Spleen (tissue), 11 donors: ENCODE measurements at regions not wholly inside any gene's neighbourhood (a gene's known extent, or its start where the extent isn't known, plus 50 kb on each side); places are given as distances from the start of the nearest gene placed in this dataset.

Experiments used
- DNase-seq: peaks from one replicate; pipeline ENCODE4 v3.0.0-alpha.2; 2020
- H3K27ac ChIP-seq, 8 donors: fragments of 200-600 bp; sonication (generic) in 7 of 8; 1 replicate in 4 of 8; 2 replicates in 4 of 8; pipeline versions ENCODE4 v1.5.0 to v1.8.0; 2016 to 2021; ENCODE audit warnings: inconsistent platforms in 4 of 8, mild to moderate bottlenecking in 4 of 8, moderate library complexity in 1 of 8
- H3K27me3 ChIP-seq, 7 donors: fragments of 200-600 bp; sonication (generic) in 6 of 7; replicated peaks in 1 of 7; 1 replicate in 4 of 7; 2 replicates in 3 of 7; pipeline versions ENCODE4 v1.5.0 to v1.8.0; 2016 to 2021; ENCODE audit warnings: inconsistent platforms in 3 of 7, mild to moderate bottlenecking in 1 of 7
- H3K36me3 ChIP-seq, 6 donors: fragments of 200-600 bp; sonication (generic) in 5 of 6; 1 replicate in 4 of 6; 2 replicates in 2 of 6; pipeline versions ENCODE4 v1.5.0 to v1.8.0; 2016 to 2021; ENCODE audit warnings: inconsistent platforms in 2 of 6
- H3K4me1 ChIP-seq, 6 donors: fragments of 200-600 bp; sonication (generic) in 5 of 6; 1 replicate in 3 of 6; 2 replicates in 3 of 6; pipeline versions ENCODE4 v1.5.0 to v1.8.0; 2016 to 2021; ENCODE audit warnings: inconsistent platforms in 3 of 6
- H3K4me3 ChIP-seq, 8 donors: fragments of 200-600 bp; sonication (generic) in 7 of 8; 1 replicate in 4 of 8; 2 replicates in 4 of 8; pipeline versions ENCODE4 v1.5.0 to v1.8.0; 2016 to 2021; ENCODE audit warnings: inconsistent platforms in 4 of 8, mild to moderate bottlenecking in 4 of 8, moderate library complexity in 2 of 8
- H3K9me3 ChIP-seq, 8 donors: fragments of 200-600 bp; sonication (generic) in 7 of 8; 1 replicate in 4 of 8; 2 replicates in 4 of 8; pipeline versions ENCODE4 v1.5.0 to v1.8.0; 2016 to 2021; ENCODE audit warnings: inconsistent platforms in 4 of 8
- POLR2A ChIP-seq, 3 donors: fragments of 450-650 bp; IDR thresholded peaks; one replicate each; pipeline ENCODE4 v1.5.1; 2017; ENCODE audit warnings: antibody characterized with exemption in 3 of 3, mild to moderate bottlenecking in 1 of 3
- POLR2AphosphoS5 ChIP-seq, 3 donors: sonication (generic); formaldehyde crosslinking; IDR thresholded peaks; one replicate each; pipeline ENCODE4 v1.5.1; 2017; ENCODE audit warnings: antibody characterized with exemption in 3 of 3
- WGBS, 5 donors: extraction: QIAGEN DNeasy Blood & Tissue Kit in 3 of 5; methylation state at CpG; one replicate each; pipeline versions ENCODE4 v1.1.5 to v1.1.7; 2013 to 2018; 5-methylcytosine and 5-hydroxymethylcytosine counted together
- intact Hi-C: fragments of 100-400 bp; cut with DNase I; formaldehyde crosslinking; loops from one replicate; pipeline ENCODE4 v1.15.0; 2023; ENCODE audit warnings: low total_unique reads
- TF ChIP-seq, protein P1 (sequence below), 11 experiments: fragments of 200-600 bp in 7 of 11; fragments of 450-650 bp in 4 of 11; sonication (generic) in 4 of 11; IDR thresholded peaks in 8 of 11; conservative IDR thresholded peaks in 3 of 11; 1 replicate in 7 of 11; 2 replicates in 4 of 11; pipeline versions ENCODE4 v1.4.0 to v1.8.0; 2016 to 2021; ENCODE audit warnings: antibody characterized with exemption in 11 of 11, inconsistent platforms in 4 of 11, mild to moderate bottlenecking in 1 of 11
- donor health status: healthy with polysubstance abuse.
- donor health status: DM: no; HTN: no; CAD: no; lungs with moderate emphysema.
- donor health status: DM: no; HTN: no; CAD: no.
- donor health status: Bipolar disorder and iron deficiency.
- donor health status: healthy.
- donor health status: DM: no; HTN: no; CAD: no.
- donor health status: DM: yes; HTN: yes; CAD: no.

DNA sequence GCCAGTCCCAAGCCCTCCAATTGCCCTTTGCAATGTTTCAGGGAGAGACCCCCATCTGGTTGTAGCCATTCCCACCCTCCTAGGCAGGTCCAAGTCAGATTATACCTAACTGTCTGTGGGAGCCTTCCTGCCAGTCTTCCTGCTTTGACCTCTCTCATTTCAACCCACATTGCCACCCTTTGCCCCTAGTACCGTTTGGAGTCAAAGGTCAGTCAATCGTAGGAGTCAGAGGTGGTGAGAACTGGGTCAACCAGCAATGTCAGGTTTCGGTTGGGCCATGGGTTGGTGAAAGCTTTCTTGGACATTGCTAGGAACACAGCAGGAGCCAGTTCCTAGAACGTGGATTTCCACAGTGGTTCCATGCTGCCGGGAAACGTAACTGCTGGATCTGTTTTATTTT lies 269.4 kb upstream of the GHITM start:
- no peaks in the 10 kb centered on the region for H3K36me3 ChIP-seq
- TF ChIP-seq, protein P1, sequence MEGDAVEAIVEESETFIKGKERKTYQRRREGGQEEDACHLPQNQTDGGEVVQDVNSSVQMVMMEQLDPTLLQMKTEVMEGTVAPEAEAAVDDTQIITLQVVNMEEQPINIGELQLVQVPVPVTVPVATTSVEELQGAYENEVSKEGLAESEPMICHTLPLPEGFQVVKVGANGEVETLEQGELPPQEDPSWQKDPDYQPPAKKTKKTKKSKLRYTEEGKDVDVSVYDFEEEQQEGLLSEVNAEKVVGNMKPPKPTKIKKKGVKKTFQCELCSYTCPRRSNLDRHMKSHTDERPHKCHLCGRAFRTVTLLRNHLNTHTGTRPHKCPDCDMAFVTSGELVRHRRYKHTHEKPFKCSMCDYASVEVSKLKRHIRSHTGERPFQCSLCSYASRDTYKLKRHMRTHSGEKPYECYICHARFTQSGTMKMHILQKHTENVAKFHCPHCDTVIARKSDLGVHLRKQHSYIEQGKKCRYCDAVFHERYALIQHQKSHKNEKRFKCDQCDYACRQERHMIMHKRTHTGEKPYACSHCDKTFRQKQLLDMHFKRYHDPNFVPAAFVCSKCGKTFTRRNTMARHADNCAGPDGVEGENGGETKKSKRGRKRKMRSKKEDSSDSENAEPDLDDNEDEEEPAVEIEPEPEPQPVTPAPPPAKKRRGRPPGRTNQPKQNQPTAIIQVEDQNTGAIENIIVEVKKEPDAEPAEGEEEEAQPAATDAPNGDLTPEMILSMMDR (IDR thresholded peaks at IDR 0.05 in 8 of 11, conservative IDR thresholded peaks at IDR 0.05 in 3 of 11), result no peak
- TF ChIP-seq POLR2A (IDR thresholded peaks at IDR 0.05) (no peak), POLR2AphosphoS5 (IDR thresholded peaks at IDR 0.05) (no peak)
- WGBS, 5 donors, result 84 to 92% (median 86%) methylated on average over 6 of the region's 6 CpGs
- DNase-seq, result no peak
- H3K4me3 ChIP-seq, result no peak overlapping the region
- H3K27ac ChIP-seq, result no peak overlapping the region
- no peaks in the 10 kb centered on the region for H3K9me3 ChIP-seq
- intact Hi-C loops, result no loop called here
- H3K4me1 ChIP-seq, result peaks cover 0 to 5% (median 1%) of the 10 kb centered on the region in 6 donors
- H3K27me3 ChIP-seq, result peaks cover 0 to 10% (median 0%) of the 10 kb centered on the region in 7 donors

DNA sequence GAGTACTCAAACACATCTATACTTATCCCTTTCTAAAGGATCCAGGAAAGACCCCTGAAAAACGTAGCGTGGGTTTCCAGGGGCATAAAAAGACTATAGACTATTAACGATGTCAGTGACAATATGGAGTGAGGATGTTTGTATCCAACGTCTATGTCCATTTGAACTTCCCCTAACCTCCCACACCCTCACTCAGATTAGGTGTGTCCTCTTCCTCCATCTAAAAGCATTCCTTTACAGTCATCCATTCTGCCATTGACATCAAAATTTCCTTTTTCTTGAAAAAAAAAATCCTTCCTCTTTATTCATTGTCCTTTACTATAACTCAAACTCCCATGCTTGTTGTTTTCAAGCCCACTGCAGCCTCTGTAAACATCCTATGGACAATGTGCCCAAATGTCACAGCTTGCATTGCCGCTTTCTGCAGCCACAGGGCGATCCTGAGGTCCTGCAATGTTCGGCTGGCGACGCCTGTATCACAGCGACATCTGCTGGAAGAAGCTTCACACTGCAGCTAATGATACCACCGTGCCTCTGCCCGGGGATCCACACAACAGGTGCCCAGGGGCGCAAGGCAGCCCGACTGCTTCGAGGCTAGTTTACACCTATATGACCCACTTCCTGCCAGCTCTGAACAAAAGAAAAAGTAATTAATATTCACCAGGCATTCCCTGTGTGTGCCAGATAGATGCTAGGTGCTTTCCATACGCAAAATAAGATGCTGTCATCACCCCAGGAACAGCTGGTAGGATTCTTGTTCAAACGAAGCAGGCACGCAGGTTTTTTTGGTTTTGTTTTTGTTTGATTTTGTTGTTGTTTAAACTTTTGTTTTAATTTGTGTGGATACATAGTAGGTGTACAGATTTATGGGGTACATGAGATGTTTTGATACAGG lies 267.9 kb upstream of the GHITM start:
- TF ChIP-seq, protein P1 (IDR thresholded peaks at IDR 0.05 in 8 of 11, conservative IDR thresholded peaks at IDR 0.05 in 3 of 11), result peak; percentile 37 to 91 (median 77)
- no peak for TF ChIP-seq POLR2A (IDR thresholded peaks at IDR 0.05)
- intact Hi-C loops, result no loop called here
- no peak overlapping the region for H3K4me3 ChIP-seq
- DNase-seq, result peak; percentile 86
- no peak overlapping the region for H3K27ac ChIP-seq
- H3K27me3 ChIP-seq, result peaks cover 0 to 10% (median 0%) of the 10 kb centered on the region in 7 donors
- H3K36me3 ChIP-seq, result no peaks in the 10 kb centered on the region
- WGBS, 5 donors, result 24 to 28% (median 25%) methylated on average over 16 to 18 of the region's 18 CpGs
- no peaks in the 10 kb centered on the region for H3K9me3 ChIP-seq
- H3K4me1 ChIP-seq, result peaks cover 0 to 5% (median 1%) of the 10 kb centered on the region in 6 donors

DNA sequence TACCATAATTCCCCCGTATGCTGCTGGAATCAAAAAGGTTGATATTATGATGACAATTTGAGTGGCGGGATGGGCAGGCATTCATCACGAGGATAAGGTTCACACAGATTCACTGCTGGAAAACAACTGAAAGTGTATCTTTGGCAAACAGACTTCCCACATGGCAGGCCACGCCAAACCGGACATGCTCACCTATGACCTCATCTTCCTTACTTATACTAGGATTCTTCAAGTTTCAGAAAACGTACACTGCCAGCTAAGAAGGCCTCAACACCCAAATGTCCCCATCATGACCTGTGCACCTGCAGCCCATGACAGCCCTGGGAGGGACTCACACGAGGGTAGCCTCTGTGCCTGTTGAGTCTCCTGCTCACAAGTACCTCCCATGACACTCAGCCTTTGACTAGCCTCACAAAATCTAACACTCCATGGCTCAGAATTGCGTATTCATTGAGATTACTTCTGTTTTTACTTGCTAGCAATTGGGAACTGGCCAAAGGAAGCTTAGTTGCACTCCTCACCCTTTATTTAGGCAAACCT lies 259.0 kb upstream of the GHITM start:
- Histone ChIP-seq H3K4me3 (no peak overlapping the region), H3K36me3 (no peaks in the 10 kb centered on the region), H3K27ac (no peak overlapping the region), H3K9me3 (no peaks in the 10 kb centered on the region), H3K27me3 (peaks cover 0 to 6% (median 0%) of the 10 kb centered on the region in 7 donors), H3K4me1 (no peaks in the 10 kb centered on the region)
- no peak for TF ChIP-seq POLR2A (IDR thresholded peaks at IDR 0.05)
- TF ChIP-seq, protein P1 (IDR thresholded peaks at IDR 0.05 in 8 of 11, conservative IDR thresholded peaks at IDR 0.05 in 3 of 11), result no peak
- TF ChIP-seq POLR2AphosphoS5 (IDR thresholded peaks at IDR 0.05), result no peak
- no peak for DNase-seq
- intact Hi-C loops, result no loop called here
- WGBS, 5 donors, result 64 to 82% (median 74%) methylated on average over 8 of the region's 8 CpGs

DNA sequence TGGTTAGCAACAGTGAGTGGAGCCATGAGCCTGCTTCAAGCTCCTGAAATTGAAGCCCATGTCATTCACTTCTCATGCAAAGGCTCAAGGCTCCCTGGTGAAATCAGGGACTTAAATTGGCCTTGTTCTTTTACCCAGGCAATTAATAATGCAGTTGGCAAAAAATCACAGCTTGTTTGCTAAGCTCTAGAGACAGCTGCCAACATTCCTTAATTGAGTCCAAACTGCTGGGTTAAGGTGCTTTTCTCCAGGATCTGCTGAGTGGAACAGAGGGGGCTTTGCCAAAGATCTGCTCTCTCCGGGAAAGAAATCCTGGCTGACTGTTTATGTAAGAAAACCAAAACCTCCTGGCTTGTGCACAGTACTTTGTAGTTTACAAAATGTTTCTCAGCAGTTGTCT lies 257.6 kb upstream of the GHITM start:
- TF ChIP-seq POLR2A (IDR thresholded peaks at IDR 0.05) (no peak), POLR2AphosphoS5 (IDR thresholded peaks at IDR 0.05) (no peak)
- TF ChIP-seq, protein P1 (IDR thresholded peaks at IDR 0.05 in 8 of 11, conservative IDR thresholded peaks at IDR 0.05 in 3 of 11), result no peak
- Histone ChIP-seq H3K9me3 (no peaks in the 10 kb centered on the region), H3K4me1 (no peaks in the 10 kb centered on the region), H3K36me3 (no peaks in the 10 kb centered on the region), H3K27me3 (peaks cover 0 to 6% (median 0%) of the 10 kb centered on the region in 7 donors), H3K27ac (no peak overlapping the region), H3K4me3 (no peak overlapping the region)
- intact Hi-C loops, result no loop called here
- WGBS, 5 donors, result 19 to 64% (median 36%) methylated on average over 1 of the region's 1 CpG
- no peak for DNase-seq
